ENCODE measurements at regions not wholly inside any gene's neighbourhood (a gene's known extent, or its start where the extent isn't known, plus 50 kb on each side); places are given as distances from the start of the nearest gene placed in this dataset.

- TF ChIP-seq PRDM15 (CRISPR knock-in tag; IDR thresholded peaks at IDR 0.05) (no peak), HMGXB4 (CRISPR knock-in tag; IDR thresholded peaks at IDR 0.05) (no peak), SP1 (CRISPR knock-in tag; conservative IDR thresholded peaks at IDR 0.05) (no peak), JAZF1 (CRISPR knock-in tag; IDR thresholded peaks at IDR 0.05) (no peak), NFATC4 (CRISPR knock-in tag; IDR thresholded peaks at IDR 0.05) (no peak), PREB (CRISPR knock-in tag; IDR thresholded peaks at IDR 0.05; ENCODE audit: borderline replicate concordance) (no peak), USF2 (CRISPR knock-in tag; IDR thresholded peaks at IDR 0.05) (no peak), EMX1 (CRISPR knock-in tag; IDR thresholded peaks at IDR 0.05) (no peak), ZNF671 (CRISPR knock-in tag; IDR thresholded peaks at IDR 0.05) (no peak), E2F1 (CRISPR knock-in tag; IDR thresholded peaks at IDR 0.05) (no peak), TEAD1 (CRISPR knock-in tag; IDR thresholded peaks at IDR 0.05) (no peak), E2F5 (CRISPR knock-in tag; IDR thresholded peaks at IDR 0.05) (no peak)
Observed at GRCh38 chr11:90510839-90511238, 288.0 kb upstream of the CHORDC1 start (continued).

- ATAC-seq (no peak), DNase-seq (ENCODE audit: low spot score) (no peak)
- ChIA-PET CTCF (no interaction called here), POLR2A (no interaction called here)
- no peaks in the 10 kb centered on the region for H3K27me3 Mint-ChIP-seq (ENCODE audit: low read depth)
- peaks cover 27% of the 10 kb centered on the region for H3K9me3 Mint-ChIP-seq
- H3K4me3 Mint-ChIP-seq: no peak overlapping the region
- H3K27ac Mint-ChIP-seq: no peak overlapping the region
- peaks cover 10% of the 10 kb centered on the region for H3K36me3 Mint-ChIP-seq
- H3K4me1 Mint-ChIP-seq: no peaks in the 10 kb centered on the region
- TF ChIP-seq ZBTB21 (CRISPR knock-in tag; IDR thresholded peaks at IDR 0.05; ENCODE audit: borderline replicate concordance) (no peak), EMX1 (CRISPR knock-in tag; IDR thresholded peaks at IDR 0.05) (no peak), ZNF425 (CRISPR knock-in tag; conservative IDR thresholded peaks at IDR 0.05) (no peak)
Observed at GRCh38 chr11:90500922-90501568, 278.2 kb upstream of the CHORDC1 start.
